Upper lobe of left lung (tissue), 4 donors: ENCODE measurements at regions not wholly inside any gene's neighbourhood (a gene's known extent, or its start where the extent isn't known, plus 50 kb on each side); places are given as distances from the start of the nearest gene placed in this dataset.

Source experiments
- POLR2A ChIP-seq, 4 donors: fragments of 450-650 bp; IDR thresholded peaks; one replicate each; pipeline ENCODE4 v1.5.1; 2016 to 2017; ENCODE audit warnings: antibody characterized with exemption in 4 of 4, mild to moderate bottlenecking in 2 of 4
- POLR2AphosphoS5 ChIP-seq, 2 donors: sonication (generic); formaldehyde crosslinking; IDR thresholded peaks; one replicate each; pipeline ENCODE4 v1.5.1; 2017; ENCODE audit warnings: antibody characterized with exemption in 2 of 2

- TF ChIP-seq POLR2AphosphoS5 (IDR thresholded peaks at IDR 0.05) (no peak), POLR2A (IDR thresholded peaks at IDR 0.05) (no peak)
These were observed 56.8 kb upstream of the FAT1 start for GRCh38 chr4:186780291-186781031.
